GM19372 (cell line): ENCODE measurements at regions not wholly inside any gene's neighbourhood (a gene's known extent, or its start where the extent isn't known, plus 50 kb on each side); places are given as distances from the start of the nearest gene placed in this dataset.

Experiments used
- ATAC-seq: cut with Tn5 transposase; IDR thresholded peaks from one replicate; pipeline ENCODE4 v1.9.1; 2021; ENCODE audit warnings: mild to moderate bottlenecking, low read depth, moderate library complexity; ENCODE audit not compliant: unreplicated experiment

DNA sequence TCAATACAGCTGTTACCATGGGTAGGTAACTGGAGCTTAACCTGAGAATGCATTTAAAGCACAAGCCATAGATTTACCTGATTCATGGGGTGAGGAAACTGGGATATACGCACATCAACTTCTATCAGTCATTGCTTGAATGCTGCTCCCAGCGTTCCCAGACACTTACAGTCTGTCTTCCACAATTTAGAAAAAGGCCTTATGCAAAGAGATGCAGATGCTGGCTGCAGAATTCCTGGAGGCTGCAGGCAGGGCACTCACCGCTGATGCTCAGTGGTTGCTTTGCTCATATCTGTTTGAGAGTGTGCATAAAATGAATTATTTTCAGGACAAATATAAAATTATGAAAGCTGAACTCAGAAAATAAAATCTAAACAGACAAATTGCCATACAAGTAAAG lies 950.7 kb upstream of the PIK3C3 start:
- no peak for ATAC-seq

DNA sequence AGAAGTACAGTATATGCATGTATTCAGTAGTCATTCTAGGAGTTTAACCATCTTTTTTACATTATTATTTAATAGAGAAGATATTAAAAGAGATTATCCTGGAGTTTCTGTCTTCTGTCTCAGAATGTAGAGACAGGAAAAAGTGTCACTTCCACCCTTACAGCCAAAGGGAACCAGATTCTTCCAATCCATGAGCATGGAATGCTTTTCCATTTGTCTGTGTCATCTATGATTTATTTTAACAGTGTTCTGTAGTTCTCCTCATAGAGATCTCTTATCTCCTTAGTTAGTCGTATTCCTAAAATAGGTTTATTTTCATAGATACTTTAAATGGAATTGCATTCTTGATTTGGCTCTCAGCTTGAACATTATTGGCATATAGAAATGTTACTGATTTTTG lies 959.5 kb upstream of the PIK3C3 start:
- no peak for ATAC-seq

DNA sequence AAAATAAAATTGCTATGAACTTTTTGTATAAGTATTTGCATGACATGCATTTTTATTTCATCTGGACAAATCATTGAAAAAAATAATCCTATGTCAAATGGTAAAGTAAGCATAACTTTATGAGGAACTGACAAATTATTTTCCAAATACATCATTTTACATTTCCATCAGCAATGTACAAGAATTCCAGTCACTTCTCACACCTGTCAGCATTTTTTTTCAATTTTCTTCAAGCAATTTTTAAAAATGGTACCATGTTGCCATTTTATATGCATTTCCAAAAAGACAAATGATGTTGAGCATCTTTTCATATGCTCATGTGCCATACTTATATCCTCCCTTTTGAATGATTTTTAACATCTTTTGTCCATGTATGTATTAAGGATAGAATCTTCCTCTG lies 961.7 kb upstream of the PIK3C3 start:
- ATAC-seq, result no peak

DNA sequence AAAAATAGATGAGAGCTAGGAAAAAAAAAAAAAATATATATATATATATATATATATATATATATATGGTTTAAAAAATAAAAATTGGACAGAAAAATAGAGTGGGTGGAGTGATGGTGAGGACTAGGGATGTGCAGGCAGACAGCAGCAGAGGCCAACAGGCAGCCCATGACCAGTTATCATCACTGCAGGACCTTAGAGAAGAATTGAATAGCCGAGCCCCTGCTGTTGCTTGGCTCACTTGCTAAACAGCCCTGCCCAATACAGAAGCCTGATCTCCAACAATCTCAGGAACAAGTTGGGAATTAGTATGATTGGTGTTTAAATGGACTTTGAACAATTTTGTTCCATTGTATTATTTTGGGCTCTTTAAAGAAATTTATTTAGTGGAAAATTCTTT lies 967.5 kb upstream of the PIK3C3 start:
- no peak for ATAC-seq

DNA sequence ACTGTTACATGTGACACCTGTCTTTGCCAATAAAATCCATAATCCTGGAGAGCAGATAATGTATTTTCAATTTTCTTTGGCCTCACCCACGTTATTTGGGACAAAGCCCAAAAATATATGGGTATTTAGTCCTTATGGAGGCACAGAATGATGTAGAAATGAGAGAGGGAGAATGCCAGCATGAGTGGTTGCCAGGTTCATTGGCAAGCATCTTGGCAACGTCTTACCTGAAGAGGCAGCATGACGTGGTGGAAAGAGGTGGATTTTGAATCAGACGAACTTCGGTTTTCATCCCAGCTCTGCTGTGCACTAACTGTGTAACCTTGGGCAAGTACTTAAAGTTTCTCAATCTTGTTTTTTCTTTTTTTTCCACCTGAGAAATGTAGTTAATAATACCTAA lies 969.6 kb upstream of the PIK3C3 start:
- ATAC-seq, result no peak

DNA sequence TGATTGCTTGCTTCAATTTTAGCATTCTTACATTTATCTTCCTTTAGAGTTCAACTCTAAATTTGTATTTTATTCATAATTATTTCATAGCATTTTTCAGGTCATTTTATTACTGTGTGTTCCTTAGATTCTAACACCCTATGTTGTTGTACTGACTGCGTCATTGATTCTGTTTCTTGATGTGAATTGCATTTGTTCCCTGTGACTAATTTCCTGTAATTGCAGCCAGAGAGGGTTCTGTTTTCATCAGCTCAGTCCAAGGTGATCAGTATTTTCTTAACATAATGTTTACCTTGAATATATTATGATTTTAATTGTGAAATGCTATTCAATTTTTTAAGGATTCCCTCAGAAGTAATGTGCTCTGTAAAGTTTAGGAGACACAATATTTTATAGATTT lies 970.2 kb upstream of the PIK3C3 start:
- ATAC-seq, result no peak

DNA sequence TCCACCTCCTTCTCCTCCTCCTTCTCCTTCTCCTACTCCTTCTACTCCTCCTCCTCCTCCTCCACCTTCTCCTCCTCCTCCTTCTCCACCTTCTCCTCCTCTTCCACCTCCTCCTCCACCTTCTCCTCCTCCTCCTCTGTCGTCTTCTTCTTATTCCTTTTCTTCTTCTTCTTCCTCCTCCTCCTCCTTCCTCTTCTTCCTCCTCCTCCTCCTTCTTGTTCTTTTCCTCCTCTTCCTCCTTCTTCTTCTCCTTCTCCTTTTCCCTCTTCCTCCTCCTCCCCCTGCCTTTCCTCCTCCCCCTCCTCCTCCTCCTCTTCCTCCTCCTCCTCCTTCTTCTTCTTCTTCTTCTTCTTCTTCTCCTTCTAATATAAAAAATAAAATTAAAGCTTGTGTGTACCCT lies 971.2 kb upstream of the PIK3C3 start:
- ATAC-seq, result no peak

DNA sequence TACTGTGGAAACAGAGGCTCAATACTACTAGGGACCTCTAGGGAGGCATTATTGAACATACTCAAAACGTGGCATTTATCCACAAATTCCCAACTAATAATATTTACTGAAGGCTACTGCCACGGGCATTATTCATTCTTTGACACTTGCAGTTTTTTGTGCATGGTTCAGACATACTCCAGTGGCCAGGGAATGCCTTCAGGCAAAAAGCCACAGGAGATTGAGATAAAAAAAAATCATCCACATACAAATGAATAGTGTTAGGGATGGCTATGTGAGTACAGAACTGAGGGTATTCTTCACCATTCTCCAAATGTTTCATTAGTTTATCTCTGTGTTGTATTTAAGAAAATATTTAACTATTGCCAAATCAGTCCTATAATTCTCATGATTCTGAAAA lies 974.9 kb upstream of the PIK3C3 start:
- no peak for ATAC-seq

DNA sequence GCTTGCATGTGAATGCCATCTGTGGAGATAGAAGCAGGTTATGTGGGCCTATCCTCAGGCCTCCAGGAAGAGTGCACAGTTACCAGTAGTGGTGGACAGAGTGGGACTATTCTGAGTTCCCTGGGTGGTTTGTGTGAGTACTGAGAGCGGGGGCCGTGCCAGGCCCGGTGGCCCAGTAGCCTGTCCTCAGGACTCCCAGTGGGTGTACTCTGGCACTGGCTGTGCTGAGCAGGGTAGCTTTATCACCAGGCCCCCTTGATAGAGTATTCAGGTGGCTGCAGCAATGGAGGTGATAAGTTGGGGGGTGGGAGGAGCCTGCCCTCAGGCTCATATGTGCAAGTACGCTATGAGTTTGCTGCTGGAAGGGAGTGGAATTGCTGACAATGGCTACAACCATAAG lies 979.0 kb upstream of the PIK3C3 start:
- no peak for ATAC-seq

DNA sequence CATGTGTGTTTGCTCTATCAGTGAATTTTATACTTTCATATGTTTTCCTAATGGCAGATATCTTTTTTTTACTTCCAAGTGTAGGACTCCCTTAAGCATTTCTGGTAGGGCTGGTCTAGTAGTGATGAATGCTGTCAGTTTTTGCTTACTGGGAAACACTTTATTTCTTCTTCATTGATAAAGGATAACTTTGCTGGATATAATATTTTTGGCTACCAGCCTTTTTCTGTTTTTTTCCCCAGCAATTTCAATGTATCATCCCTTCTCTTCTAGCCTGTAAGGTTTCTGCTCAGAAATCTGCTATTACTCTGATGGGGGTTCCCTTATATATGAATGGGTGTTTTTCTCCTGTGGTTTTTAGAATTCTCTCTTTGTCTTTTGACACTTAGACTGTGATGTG lies 980.6 kb upstream of the PIK3C3 start:
- ATAC-seq, result no peak

DNA sequence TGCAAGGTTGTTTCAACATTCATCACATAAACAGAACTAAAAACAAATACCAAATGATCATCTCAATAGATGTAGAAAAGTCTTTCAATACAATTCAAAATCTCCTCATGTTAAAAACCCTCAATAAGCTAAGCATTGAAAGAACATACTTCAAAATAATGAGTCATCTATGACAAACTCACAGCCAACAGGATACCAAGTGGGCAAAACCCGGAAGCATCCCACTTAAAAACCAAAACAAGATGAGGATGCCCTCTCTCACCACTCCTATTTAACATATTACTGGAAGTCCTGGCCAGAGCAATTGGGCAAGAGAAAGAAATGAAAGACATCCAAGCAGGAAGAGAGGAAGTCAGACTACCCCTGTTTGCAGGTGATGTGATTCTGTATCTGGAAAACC lies 992.2 kb upstream of the PIK3C3 start:
- ATAC-seq, result no peak

DNA sequence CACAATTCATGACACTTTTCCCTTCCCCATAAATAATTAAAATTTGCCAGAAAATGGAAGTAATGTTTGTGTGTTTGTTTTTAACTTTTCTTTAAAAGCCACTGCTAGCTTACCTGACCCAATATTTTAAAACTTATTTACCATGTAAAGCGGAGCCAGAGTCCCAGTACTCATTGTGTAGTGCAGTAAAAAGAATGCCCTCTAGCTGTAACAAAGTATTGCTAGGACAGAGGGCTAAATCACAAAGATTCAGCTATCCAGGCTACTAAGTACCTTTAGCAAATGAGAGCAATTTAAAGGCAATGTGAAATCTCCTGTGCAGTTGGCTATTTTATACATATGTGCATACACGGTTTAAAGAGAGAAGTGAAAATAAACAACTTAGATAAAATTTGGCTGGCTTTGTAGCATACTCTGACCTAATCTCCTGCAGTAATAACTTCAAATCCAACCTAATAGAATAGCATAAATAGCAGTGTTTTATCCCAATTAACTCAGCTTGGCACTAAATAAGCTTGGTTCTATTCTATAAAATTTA lies 997.4 kb upstream of the PIK3C3 start:
- ATAC-seq, result no peak

DNA sequence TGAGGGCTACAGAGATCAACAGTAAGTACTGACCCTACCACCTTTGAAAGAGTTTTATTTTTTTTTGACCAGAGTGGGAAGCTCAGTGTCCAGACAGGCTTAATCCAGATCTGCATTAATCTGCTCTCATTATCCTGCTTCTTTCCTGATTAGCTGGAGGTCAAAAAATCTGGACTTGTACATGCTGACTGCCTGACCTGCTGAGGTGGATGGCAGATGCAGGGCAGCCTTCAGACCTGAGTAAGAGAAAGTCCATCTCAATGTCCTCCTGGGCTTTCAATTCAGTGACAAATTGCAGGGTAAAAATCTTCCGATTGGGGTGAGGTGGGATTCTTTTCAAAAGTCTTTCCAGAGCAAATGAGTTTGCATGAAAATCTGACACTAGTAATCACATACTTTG lies 998.8 kb upstream of the PIK3C3 start:
- ATAC-seq, result no peak

DNA sequence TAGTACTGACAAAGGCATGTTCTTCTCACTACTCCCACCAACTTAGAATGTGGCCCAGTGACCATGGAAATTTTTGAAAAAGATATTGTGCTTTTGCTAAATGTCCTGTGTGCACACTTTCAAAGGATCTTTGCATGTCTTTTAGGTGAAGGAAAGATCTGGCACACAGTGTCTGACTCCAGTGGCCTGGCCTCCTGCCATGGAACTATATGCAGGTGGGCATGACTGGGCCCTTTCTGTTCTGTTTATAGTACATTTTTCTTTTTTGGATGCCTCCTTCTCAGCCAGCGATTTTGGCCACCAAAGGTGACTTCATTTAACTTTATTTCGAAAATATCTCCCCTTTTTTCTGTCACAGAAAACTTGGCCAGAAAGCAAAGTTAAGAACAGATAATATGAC lies 999.7 kb upstream of the PIK3C3 start:
- ATAC-seq, result no peak

DNA sequence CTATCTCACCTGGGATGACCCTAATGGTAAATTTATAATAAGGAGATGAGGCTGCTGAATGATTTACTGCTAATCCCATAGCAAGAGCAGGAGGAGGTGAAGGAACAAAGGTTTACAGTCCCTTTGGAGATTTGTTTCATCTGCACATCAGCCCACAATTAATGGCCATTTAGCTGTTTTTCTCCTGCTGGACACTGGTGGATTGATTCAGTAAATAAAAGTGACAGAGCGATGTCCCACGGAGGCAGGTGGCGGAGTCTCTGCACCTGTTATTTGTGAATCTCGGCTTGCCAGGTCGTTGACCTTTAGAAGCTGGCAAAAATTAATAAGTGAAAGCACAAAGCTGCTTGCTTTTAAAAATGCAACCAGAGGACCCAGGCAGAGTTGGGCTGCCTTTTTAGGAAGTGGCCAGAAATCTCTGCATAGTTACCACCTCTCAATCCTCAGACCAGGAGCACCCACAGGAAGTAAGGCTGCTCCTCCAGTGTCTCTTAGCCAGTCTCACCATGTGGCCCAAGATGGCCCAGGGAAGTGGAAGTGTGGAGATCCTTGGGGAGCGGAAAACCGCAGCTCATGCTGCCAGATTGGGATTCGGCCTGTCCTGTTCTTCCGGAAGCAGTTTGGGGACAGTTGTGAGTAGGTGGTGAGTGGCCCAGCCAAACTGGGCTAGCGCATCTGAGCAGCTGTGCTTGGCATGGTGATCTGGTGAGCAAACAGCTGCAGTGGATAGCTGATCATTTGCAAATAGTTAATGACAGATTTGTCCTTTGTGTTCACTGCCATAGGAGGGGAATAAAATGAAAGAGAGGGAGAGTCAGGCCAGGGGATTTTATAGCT lies 1005.7 kb upstream of the PIK3C3 start:
- ATAC-seq, result no peak

DNA sequence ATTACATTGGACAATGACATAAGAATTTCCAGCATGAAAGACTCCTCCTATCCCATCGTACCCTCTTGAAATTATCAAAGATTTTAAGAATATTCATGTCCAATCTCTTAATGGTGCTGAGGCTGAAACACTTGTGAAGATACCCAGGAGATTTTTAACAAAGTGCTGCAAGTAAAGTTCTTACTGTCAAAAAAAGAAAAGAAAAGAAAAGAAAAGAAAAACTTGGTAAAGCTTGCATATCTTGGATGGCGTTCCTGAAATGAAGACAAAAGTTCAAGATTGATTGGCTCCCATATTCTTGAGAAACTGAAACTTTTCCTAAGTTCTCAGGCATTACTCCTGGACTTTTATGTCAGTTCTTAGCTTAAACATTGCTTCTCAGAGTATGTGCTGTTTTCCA lies 1010.5 kb upstream of the PIK3C3 start:
- ATAC-seq, result no peak

DNA sequence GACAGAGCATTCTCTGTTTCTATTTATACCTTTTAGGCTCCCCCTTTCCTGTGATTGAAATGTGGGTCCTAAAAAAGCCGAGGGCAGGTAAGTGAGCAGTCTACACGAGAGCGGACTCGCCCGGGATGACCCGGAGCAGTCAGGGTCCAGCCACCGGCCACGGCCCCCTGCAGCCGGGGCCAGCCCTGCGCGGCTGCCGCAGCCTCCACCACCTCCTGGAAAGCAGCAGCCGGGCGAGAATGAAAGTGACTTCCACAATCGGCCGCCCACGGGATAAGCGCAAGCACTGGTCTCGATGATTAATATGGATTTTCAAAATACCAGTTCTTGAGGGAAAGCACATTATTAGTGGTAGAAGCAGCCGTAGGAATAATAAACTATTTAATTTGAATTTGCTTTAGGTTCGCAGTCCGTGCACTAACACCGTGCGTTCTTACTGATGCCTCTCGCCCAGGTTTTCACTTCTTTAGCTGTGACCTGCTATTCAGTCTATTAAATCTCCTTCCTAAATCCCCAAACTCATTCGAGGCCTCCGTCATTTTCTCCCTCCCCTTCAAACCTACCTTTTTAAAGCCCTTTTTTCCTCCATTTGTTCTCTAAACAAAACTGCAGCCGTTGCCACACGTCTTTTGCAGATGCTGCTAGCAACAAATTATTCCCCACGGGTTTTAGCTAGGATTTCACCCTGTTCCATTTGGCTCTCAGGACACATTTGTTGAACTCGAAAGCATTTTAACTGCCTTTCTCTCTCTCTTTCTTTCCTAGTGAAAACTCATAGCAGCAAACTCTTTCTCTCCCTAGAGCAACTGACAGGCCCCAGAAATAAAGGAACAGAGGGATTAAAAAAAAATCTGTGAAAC lies 1015.1 kb upstream of the PIK3C3 start:
- ATAC-seq, result no peak

DNA sequence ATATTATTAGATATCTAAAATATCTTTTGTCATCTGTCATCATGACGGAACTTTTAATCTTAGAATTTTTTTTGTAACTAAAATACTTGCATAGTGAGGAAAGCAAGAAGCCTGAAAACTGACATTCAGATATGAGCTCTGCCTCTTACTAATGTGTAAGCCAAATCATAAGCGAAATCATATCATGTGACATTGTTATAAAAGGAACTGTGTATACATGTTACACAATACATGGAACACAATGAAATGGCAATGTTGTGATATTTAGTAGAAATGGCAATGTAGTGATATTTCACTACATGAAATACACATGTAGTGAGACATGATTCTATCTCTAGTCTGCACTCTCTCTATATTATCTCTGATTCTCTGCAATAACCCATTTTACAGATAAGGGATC lies 1016.4 kb upstream of the PIK3C3 start:
- ATAC-seq, result no peak

DNA sequence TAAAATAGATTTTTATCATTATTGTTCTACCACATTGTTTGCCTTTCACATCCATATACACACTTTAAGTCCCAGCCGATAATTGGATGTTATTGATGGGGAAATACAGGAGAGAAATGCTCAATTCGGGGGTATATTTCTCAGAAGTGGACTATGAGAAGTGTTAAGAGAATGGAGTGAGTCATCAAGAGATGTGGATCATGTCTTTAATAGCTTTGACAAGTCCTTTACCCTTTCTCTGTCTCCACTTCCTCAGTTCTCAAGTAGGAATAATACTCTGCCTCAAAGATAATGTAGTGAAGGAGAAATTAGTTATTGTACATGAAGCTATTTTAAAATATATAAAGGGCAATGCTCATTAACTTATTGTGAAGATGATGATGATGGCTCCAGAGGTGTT lies 1017.6 kb upstream of the PIK3C3 start:
- no peak for ATAC-seq

DNA sequence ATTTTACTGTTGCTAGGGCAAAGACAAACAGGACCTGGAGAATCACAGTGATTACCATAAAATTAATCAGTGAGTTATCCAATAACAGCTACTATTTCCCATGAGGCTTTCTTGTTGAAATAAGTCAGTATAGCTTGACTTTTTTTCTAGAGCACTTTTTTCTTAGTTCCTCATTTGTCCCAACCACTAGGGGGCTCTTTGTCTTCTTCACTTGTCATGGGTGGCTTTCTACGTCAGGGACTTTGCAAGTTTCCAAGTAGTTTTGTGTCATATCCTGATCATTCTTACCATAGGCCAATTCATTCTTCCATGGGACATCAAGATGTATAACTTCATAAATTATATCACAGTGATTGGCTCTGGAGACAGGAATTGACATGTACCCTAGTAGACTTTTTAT lies 1019.6 kb upstream of the PIK3C3 start:
- ATAC-seq, result no peak

DNA sequence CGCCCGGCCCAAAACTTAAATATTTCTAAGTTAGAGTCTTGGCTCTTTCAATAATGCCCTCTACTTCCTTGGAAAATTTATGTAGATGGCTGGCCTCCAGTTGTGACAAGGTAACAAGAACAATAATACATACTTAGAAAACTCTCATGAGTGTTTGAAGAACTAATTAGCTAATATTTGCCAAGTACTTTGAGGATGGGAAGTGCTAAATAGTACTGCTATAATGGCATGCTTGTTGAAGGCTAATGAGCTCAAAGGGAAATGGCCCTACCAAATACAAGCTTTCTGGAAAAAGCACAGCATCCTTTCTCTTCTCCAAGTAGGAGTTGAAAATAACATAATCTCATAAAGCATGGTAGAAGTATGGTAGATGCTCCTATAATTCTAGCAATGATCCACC lies 1022.2 kb upstream of the PIK3C3 start:
- ATAC-seq, result no peak
